ENCODE measurements at regions not wholly inside any gene's neighbourhood (a gene's known extent, or its start where the extent isn't known, plus 50 kb on each side); places are given as distances from the start of the nearest gene placed in this dataset.

DNA sequence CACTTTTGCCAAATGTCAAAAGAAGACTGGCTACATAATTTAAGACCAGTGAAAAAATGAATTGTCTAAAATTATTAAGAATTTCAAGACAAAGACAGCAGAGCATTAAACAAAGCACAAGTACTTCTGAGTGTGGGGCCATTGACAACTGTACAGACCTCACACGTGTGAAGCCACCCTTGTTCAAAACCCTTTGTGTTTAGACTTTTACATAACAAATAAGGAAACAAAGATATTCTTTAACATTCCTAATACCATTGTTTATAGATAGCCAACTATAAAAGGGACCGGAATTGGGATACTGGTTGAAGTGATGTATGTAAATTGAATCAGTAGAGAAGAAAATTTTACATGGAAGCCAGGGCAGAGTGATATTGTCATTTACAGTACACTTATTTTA, 624.2 kb downstream of the PCDH18 start:
- no peak for DNase-seq
- Histone ChIP-seq H3K4me3 (no peak overlapping the region), H3K4me1 (no peaks in the 10 kb centered on the region), H3K36me3 (no peaks in the 10 kb centered on the region), H3K27me3 (no peaks in the 10 kb centered on the region), H3K9me3 (no peaks in the 10 kb centered on the region), H3K27ac (no peak overlapping the region)
- 48 to 69% (median 56%) methylated on average over 2 of the region's 2 CpGs for WGBS, 5 donors
- no peak for TF ChIP-seq POLR2AphosphoS5 (IDR thresholded peaks at IDR 0.05)
- TF ChIP-seq EP300 (IDR thresholded peaks at IDR 0.05), result no peak
- TF ChIP-seq, protein P1, sequence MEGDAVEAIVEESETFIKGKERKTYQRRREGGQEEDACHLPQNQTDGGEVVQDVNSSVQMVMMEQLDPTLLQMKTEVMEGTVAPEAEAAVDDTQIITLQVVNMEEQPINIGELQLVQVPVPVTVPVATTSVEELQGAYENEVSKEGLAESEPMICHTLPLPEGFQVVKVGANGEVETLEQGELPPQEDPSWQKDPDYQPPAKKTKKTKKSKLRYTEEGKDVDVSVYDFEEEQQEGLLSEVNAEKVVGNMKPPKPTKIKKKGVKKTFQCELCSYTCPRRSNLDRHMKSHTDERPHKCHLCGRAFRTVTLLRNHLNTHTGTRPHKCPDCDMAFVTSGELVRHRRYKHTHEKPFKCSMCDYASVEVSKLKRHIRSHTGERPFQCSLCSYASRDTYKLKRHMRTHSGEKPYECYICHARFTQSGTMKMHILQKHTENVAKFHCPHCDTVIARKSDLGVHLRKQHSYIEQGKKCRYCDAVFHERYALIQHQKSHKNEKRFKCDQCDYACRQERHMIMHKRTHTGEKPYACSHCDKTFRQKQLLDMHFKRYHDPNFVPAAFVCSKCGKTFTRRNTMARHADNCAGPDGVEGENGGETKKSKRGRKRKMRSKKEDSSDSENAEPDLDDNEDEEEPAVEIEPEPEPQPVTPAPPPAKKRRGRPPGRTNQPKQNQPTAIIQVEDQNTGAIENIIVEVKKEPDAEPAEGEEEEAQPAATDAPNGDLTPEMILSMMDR (IDR thresholded peaks at IDR 0.05), result no peak
- TF ChIP-seq POLR2A (IDR thresholded peaks at IDR 0.05), result no peak
- intact Hi-C loops (cut with DNase I; ENCODE audit: low total_unique reads), result no loop called here

DNA sequence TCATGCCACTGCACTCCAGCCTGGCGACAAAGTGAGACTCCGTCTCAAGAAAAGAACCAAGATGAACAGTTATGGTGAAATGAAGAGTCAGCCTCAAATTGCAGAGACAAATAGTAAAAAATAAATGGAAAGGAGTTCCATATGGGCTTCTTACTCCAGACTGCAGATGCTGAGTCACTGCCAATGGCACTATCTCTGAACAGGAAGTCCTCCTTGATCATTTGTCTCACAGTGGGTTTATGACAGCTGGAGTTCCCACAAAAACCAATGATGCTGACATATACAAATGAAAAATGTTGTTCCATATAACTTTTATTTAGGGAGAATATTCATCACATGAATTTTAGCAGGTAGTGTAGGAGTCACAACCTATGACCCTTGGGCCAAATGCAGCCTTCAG, 631.6 kb downstream of the PCDH18 start:
- intact Hi-C loops (cut with DNase I; ENCODE audit: low total_unique reads), result no loop called here
- H3K27ac ChIP-seq, result no peak overlapping the region
- WGBS, 5 donors, result 88 to 100% (median 97%) methylated on average over 2 of the region's 2 CpGs
- no peak for DNase-seq
- H3K9me3 ChIP-seq, result no peaks in the 10 kb centered on the region
- H3K4me1 ChIP-seq, result no peaks in the 10 kb centered on the region
- no peak overlapping the region for H3K4me3 ChIP-seq
- TF ChIP-seq EP300 (IDR thresholded peaks at IDR 0.05), result no peak
- TF ChIP-seq, protein P1 (IDR thresholded peaks at IDR 0.05), result no peak
- TF ChIP-seq POLR2A (IDR thresholded peaks at IDR 0.05), result no peak
- no peak for TF ChIP-seq POLR2AphosphoS5 (IDR thresholded peaks at IDR 0.05)
- H3K36me3 ChIP-seq, result no peaks in the 10 kb centered on the region
- H3K27me3 ChIP-seq, result no peaks in the 10 kb centered on the region

DNA sequence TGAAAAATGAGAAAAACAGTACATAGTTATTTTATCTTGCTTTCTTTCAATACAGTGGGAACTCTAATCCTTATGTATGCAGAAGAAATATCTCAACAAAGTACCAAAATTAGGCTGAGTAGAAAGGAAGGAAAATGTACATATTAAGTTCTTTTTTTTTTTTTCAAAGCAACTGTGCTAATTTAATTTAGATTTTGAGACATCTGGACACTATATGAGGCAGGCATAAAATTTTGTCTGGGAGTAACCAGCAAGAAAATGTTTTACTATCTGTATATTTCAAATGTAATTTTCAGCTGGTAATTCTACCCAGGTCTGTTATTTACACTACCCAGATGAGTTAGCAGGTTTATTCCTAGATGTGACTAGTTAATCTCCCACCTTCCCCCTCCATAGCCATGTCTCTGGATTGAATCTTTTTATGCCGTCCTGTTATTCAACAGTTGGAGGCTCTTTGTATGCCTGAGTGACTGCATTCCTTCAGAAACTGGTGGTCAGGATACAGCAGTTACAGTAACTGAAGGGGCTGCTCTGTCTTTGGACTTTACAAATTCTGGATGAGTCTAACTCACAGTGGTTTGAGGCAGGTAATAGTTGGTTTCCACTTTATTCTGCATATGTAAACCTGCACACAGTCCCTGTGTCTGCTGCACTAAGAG, 633.6 kb downstream of the PCDH18 start:
- no peaks in the 10 kb centered on the region for H3K27me3 ChIP-seq
- H3K4me1 ChIP-seq, result no peaks in the 10 kb centered on the region
- H3K36me3 ChIP-seq, result no peaks in the 10 kb centered on the region
- H3K4me3 ChIP-seq, result no peak overlapping the region
- TF ChIP-seq EP300 (IDR thresholded peaks at IDR 0.05) (no peak), POLR2AphosphoS5 (IDR thresholded peaks at IDR 0.05) (no peak), POLR2A (IDR thresholded peaks at IDR 0.05) (no peak)
- TF ChIP-seq, protein P1 (IDR thresholded peaks at IDR 0.05), result no peak
- no peak for DNase-seq
- intact Hi-C loops (cut with DNase I; ENCODE audit: low total_unique reads), result no loop called here
- H3K9me3 ChIP-seq, result no peaks in the 10 kb centered on the region
- WGBS, 5 donors, result 35 to 61% (median 43%) methylated on average over 1 of the region's 1 CpG
- H3K27ac ChIP-seq, result no peak overlapping the region

DNA sequence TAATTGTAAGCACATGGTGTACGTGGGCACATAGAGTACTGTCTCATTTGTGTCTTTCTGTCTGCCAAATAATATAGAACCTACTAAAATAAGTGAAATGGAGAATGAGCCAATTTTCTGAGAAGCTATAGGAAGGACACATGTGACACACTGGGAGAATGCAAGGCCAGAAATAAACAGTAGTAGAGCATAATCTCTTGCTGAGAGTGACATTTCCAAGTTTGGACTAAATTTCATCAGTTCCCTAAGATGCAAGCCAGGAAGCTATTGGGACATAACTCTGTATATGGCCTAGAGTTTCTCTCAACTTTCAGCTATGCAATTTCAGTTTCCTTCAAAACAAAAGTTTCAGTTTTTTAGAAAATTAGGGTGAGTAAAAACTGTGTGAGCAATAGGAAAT, 638.7 kb downstream of the PCDH18 start:
- Histone ChIP-seq H3K36me3 (no peaks in the 10 kb centered on the region), H3K4me3 (no peak overlapping the region), H3K4me1 (no peaks in the 10 kb centered on the region), H3K9me3 (no peaks in the 10 kb centered on the region), H3K27me3 (no peaks in the 10 kb centered on the region), H3K27ac (no peak overlapping the region)
- WGBS, 5 donors, result 24 to 53% (median 42%) methylated on average over 1 of the region's 1 CpG
- DNase-seq, result no peak
- intact Hi-C loops (cut with DNase I; ENCODE audit: low total_unique reads), result no loop called here
- TF ChIP-seq EP300 (IDR thresholded peaks at IDR 0.05) (no peak), POLR2AphosphoS5 (IDR thresholded peaks at IDR 0.05) (no peak), POLR2A (IDR thresholded peaks at IDR 0.05) (no peak)
- TF ChIP-seq, protein P1 (IDR thresholded peaks at IDR 0.05), result no peak

Measured in stomach (tissue), 8 donors.